HG03066 (cell line): ENCODE measurements at regions not wholly inside any gene's neighbourhood (a gene's known extent, or its start where the extent isn't known, plus 50 kb on each side); places are given as distances from the start of the nearest gene placed in this dataset.
"Not testable (repeated sequence)": the region's sequence is repeated elsewhere in the genome, so short reads cannot be mapped to it uniquely, and the experiment has no call there.

ENCODE experiments used
- ATAC-seq: cut with Tn5 transposase; IDR thresholded peaks from one replicate; pipeline ENCODE4 v1.9.1; 2021; ENCODE audit warnings: low read depth; ENCODE audit not compliant: unreplicated experiment

- no peak for ATAC-seq
These were observed 188.4 kb upstream of the THRB start for GRCh38 chr3:24683090-24683489.

GRCh38 chr3:24683633-24684384 is 189.2 kb upstream of the THRB start:
- ATAC-seq: no peak

- no peak for ATAC-seq
These were observed 189.9 kb upstream of the THRB start for GRCh38 chr3:24684506-24685023.

GRCh38 chr3:24686808-24687207 is 192.2 kb upstream of the THRB start:
- ATAC-seq: no peak

- ATAC-seq: no peak
These were observed 193.0 kb upstream of the THRB start for GRCh38 chr3:24687671-24688070.

- ATAC-seq: no peak
These were observed 193.9 kb upstream of the THRB start for GRCh38 chr3:24688446-24689148.

GRCh38 chr3:24689353-24689752 is 194.7 kb upstream of the THRB start:
- ATAC-seq: no peak

- no peak for ATAC-seq
These were observed 196.1 kb upstream of the THRB start for GRCh38 chr3:24690777-24691176.

- not testable (repeated sequence) for ATAC-seq
These were observed 204.4 kb upstream of the THRB start for GRCh38 chr3:24699078-24699477.

GRCh38 chr3:24704496-24704895 is 209.8 kb upstream of the THRB start:
- ATAC-seq: no peak

- no peak for ATAC-seq
These were observed 213.3 kb upstream of the THRB start for GRCh38 chr3:24707936-24708335.

- ATAC-seq: no peak
These were observed 215.3 kb upstream of the THRB start for GRCh38 chr3:24709956-24710355.

- ATAC-seq: no peak
These were observed 218.9 kb upstream of the THRB start for GRCh38 chr3:24713516-24713915.

- ATAC-seq: no peak
These were observed 219.8 kb upstream of the THRB start for GRCh38 chr3:24714436-24714835.

GRCh38 chr3:24715171-24715792 is 220.6 kb upstream of the THRB start:
- no peak for ATAC-seq

- ATAC-seq: no peak
These were observed 227.4 kb upstream of the THRB start for GRCh38 chr3:24722087-24722486.

- ATAC-seq: no peak
These were observed 231.0 kb upstream of the THRB start for GRCh38 chr3:24725514-24726255.

GRCh38 chr3:24726423-24726822 is 231.8 kb upstream of the THRB start:
- ATAC-seq: no peak

GRCh38 chr3:24730173-24730572 is 235.5 kb upstream of the THRB start:
- no peak for ATAC-seq

- no peak for ATAC-seq
These were observed 239.4 kb upstream of the THRB start for GRCh38 chr3:24734019-24734418.

GRCh38 chr3:24736701-24737100 is 242.1 kb upstream of the THRB start:
- ATAC-seq: no peak
